NCI-H1092 (cell line): ENCODE measurements at regions not wholly inside any gene's neighbourhood (a gene's known extent, or its start where the extent isn't known, plus 50 kb on each side); places are given as distances from the start of the nearest gene placed in this dataset.
"Not testable (repeated sequence)": the region's sequence is repeated elsewhere in the genome, so short reads cannot be mapped to it uniquely, and the experiment has no call there.

ENCODE experiments used
- DNase-seq: peaks from one replicate; lab custom pipeline; 2025; lab: John Stamatoyannopoulos, UW

GRCh38 chr16:64358291-64358690, 763.6 kb downstream of the CDH11 start:
- no peak for DNase-seq

- DNase-seq: no peak
Measured at GRCh38 chr16:64356267-64356666, 765.6 kb downstream of the CDH11 start.

GRCh38 chr16:64352246-64352645, 769.6 kb downstream of the CDH11 start:
- DNase-seq: no peak

- no peak for DNase-seq
Measured at GRCh38 chr16:64351121-64351520, 770.7 kb downstream of the CDH11 start.

- DNase-seq: no peak
Measured at GRCh38 chr16:64346080-64346479, 775.8 kb downstream of the CDH11 start.

- DNase-seq: no peak
Measured at GRCh38 chr16:64345142-64345541, 776.7 kb downstream of the CDH11 start.

GRCh38 chr16:64343820-64344443, 777.9 kb downstream of the CDH11 start:
- not testable (repeated sequence) for DNase-seq

- DNase-seq: no peak
Measured at GRCh38 chr16:64343061-64343819, 778.6 kb downstream of the CDH11 start.

GRCh38 chr16:64341336-64341735, 780.5 kb downstream of the CDH11 start:
- DNase-seq: not testable (repeated sequence)

- DNase-seq: no peak
Measured at GRCh38 chr16:64339052-64339770, 782.7 kb downstream of the CDH11 start.

- DNase-seq: no peak
Measured at GRCh38 chr16:64321881-64322280, 800.0 kb downstream of the CDH11 start.

- DNase-seq: no peak
Measured at GRCh38 chr16:64321066-64321465, 800.8 kb downstream of the CDH11 start.

GRCh38 chr16:64317601-64318000, 804.3 kb downstream of the CDH11 start:
- no peak for DNase-seq

GRCh38 chr16:64313726-64314125, 808.1 kb downstream of the CDH11 start:
- DNase-seq: no peak

- no peak for DNase-seq
Measured at GRCh38 chr16:64312980-64313379, 808.9 kb downstream of the CDH11 start.

GRCh38 chr16:64312292-64312691, 809.6 kb downstream of the CDH11 start:
- no peak for DNase-seq

- DNase-seq: no peak
Measured at GRCh38 chr16:64311241-64311640, 810.6 kb downstream of the CDH11 start.

- DNase-seq: no peak
Measured at GRCh38 chr16:64309398-64310110, 812.3 kb downstream of the CDH11 start.

GRCh38 chr16:64308721-64309120, 813.1 kb downstream of the CDH11 start:
- no peak for DNase-seq

GRCh38 chr16:64307431-64307830, 814.4 kb downstream of the CDH11 start:
- DNase-seq: no peak

- DNase-seq: no peak
Measured at GRCh38 chr16:64305663-64306062, 816.2 kb downstream of the CDH11 start.

- no peak for DNase-seq
Measured at GRCh38 chr16:64304951-64305350, 816.9 kb downstream of the CDH11 start.
